GM18868 (cell line): ENCODE measurements at regions not wholly inside any gene's neighbourhood (a gene's known extent, or its start where the extent isn't known, plus 50 kb on each side); places are given as distances from the start of the nearest gene placed in this dataset.
"Not testable (repeated sequence)": the region's sequence is repeated elsewhere in the genome, so short reads cannot be mapped to it uniquely, and the experiment has no call there.

Experiments
- ATAC-seq: cut with Tn5 transposase; IDR thresholded peaks from one replicate; pipeline ENCODE4 v1.9.1; 2021; ENCODE audit warnings: mild to moderate bottlenecking, moderate library complexity; ENCODE audit not compliant: unreplicated experiment

DNA sequence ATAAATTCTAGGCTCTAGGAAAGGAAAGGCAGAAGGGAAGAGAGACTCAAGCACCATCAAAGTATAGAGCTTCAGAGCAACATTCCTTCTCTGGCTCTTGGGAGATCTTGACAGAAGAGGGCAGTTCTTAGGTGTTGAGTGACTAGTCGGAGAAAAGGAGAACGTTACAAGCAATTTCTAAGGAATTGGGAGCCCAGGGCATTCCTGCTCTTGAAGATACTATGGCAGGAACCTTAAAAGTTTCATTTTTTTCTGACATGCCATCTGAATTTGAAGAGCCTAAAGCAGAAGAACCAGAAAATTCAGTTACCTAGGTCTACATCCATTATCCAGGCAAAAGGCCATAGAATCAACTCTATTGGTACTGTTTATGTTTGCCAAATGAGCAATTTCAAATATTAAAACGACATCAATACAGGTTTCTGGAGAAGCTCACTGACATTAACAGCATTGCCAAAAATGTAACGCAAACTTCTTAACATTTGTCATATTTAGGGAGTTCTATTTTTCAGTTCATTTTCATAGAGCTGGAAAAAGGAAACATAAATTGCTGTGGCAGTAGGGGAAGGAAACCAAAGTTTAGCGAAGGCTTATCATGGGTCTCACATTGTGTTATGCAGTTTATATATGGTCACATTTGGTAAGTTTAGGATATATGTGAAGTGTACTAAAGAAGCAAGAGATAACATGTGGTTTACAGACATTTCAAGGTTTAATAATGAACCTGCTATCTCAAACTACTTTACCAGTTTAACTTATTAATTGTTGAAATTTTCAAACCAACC is 210.1 kb upstream of the NRIP1 start:
- no peak for ATAC-seq

GRCh38 chr21:15275615-15276235 is 210.9 kb upstream of the NRIP1 start:
- no peak for ATAC-seq

- no peak for ATAC-seq
Observed at GRCh38 chr21:15276243-15276642, 211.4 kb upstream of the NRIP1 start.

DNA sequence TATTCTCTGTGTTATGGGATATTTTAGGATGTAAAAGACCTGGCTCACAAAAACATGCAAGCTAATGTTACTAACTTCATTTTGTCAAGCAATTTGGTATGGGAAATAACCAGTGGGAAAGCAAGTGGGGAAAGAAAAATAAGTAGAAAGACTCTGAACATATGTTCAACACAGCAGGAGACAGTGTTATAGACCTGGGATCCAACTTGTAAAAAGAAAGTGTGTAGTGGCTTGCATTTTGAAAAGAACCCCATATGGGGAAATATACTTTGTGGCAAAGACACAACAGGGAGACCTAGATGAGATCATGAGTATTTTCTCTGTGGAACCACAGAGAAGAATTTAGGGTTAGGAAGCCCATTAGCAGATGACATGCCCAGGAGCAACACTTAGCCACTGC is 212.7 kb upstream of the NRIP1 start:
- ATAC-seq: no peak

- ATAC-seq: no peak
Observed at GRCh38 chr21:15278279-15278678, 213.5 kb upstream of the NRIP1 start.

DNA sequence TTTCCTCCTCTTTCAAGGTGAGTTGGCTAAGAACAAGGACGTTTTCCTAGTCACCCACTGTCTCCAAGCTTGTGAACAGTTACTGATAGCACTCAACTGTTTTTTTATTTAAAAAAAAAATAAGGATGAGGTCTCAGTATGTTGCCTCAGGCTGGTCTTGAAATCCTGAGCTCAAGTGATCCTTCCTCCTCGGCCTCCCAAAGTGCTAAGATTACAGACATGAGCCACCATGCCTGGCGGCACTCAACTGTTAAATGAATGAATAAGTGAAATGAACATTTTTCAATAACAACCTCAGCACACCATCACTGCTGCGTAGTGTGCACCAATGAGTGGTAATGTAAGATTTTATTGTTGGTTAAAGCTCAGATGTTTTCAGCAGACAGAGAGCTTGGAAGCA is 214.1 kb upstream of the NRIP1 start:
- ATAC-seq: no peak

GRCh38 chr21:15279482-15279881 is 214.7 kb upstream of the NRIP1 start:
- no peak for ATAC-seq

DNA sequence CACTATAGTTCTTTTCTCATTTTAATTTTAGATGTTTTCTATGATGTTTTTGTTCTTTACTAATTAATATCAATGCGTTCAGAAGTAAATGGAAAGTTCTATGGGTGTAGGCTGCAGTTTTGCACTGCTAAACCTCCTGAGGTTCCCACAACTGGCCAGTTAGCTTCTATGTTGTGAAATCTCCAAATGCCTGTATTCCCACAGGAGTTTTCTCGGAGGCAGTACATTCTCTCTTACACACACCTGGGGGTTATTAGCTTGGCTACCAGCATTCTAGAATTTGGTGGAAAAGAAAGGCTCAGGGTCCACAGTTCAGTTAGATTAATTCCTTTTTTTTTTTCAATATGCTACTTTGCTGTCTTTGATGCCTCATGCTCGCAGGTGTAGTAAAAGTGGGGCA is 216.9 kb upstream of the NRIP1 start:
- ATAC-seq: no peak

DNA sequence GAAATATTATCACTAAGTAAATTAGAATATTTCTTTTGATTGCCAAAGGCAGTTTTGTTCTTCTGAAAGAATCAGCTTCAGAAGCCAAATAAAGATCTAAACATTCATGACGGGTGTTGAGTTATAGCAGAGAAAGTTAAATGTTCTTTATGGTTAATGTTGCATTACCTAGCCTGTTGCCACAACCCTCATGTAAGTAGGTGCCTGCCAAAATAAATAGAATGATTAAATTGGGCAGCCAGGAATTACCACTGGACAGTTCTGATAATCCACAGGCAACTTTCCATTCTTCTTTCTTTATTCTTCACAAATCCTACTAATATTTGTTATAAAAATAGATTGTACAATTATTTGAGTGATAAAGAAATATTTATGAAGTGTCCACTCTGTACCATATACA is 217.9 kb upstream of the NRIP1 start:
- ATAC-seq: no peak

DNA sequence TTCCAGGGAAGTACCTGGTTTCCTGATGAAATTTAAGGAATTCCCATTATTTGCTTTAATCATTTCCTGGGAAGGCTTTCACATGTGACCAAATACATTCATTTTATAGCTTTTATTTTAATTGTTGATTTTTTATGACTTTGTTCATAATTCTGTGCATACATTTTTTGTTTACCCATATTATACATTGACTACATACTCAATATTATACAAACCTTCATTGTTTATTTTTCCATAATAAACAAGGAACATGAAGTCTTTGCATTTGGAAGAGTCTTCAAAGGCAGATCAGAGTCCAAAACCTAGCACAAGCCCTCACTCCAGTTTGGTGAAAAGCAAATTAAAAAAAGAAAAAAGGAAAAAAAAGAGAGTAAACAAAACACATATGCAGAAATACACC is 218.3 kb upstream of the NRIP1 start:
- no peak for ATAC-seq

DNA sequence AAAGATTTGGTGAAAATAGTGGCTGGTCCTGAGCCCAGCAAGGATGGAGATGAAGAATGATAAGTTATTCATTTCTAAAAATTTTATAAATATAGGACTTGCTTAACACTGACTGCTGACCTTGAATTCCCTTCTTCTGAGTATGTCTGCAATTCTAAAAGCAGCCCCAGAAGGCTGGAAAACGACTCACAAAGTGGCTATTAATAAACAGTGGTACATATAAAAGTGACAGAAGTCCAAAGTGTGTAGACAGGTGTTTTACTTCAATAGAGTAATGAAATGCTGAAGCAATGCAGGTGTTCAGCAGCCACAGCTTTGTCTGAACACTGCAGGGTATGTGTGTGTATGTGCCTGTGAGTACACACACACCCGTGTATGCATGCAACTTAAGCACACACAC is 219.0 kb upstream of the NRIP1 start:
- ATAC-seq: no peak

GRCh38 chr21:15285556-15285955 is 220.8 kb upstream of the NRIP1 start:
- ATAC-seq: no peak

GRCh38 chr21:15289246-15289645 is 224.4 kb upstream of the NRIP1 start:
- no peak for ATAC-seq

- no peak for ATAC-seq
Observed at GRCh38 chr21:15289896-15290841, 225.4 kb upstream of the NRIP1 start.

GRCh38 chr21:15291621-15292266 is 226.9 kb upstream of the NRIP1 start:
- ATAC-seq: no peak

DNA sequence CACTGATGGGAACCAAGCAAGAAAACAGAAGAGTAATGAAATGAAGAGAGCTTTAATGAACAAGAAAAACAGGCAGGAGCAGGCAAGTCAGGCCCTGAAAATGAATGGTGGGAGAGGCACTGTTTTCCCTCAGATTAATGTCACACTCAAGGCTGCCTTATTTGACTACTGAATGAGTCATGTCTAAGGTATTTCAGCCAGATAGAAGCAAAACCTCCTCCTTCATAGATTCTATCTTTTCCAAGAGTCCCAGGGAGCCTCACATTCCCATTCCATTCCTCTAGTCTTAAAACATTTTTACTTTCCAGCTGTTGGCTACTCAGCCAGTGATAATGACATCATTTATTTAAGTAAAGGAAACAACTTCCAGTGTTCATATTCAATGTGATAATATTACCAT is 228.4 kb upstream of the NRIP1 start:
- no peak for ATAC-seq

DNA sequence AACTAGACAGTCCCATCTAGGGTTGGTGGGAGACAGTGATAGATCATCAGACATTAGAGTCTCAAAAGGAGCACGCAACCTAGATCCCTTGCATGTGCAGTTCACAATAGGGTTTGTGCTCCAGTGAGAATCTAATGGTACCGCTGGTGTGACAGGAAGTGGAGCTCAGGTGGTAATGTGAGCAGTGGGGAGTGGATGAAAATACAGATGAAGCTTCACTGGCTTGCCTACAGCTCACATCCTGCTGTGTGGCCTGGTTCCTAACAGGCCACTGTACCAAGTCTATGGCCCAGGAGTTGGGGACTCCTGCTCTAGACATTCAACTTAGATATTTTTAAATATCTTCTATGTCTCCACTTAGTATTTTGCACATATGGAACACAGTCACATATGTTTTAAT is 231.1 kb upstream of the NRIP1 start:
- no peak for ATAC-seq

DNA sequence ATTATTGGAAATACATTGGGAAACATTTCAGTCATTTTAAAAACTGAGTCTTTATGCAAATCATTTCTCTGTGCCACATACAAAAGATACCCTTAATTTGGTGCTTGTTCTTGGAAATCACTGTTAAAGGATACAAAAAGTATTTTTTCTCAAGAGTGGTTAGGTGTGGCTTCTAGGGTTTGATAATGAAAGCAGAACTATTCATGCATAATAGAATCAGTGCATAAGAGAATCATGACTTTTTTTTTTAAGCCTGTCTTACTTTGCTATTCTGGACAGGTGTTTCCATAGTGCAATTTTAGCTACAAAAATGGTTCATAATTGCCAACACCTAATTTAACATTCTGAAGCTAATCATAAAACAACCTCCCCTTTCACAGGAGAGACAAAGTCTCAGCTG is 233.0 kb upstream of the NRIP1 start:
- no peak for ATAC-seq

DNA sequence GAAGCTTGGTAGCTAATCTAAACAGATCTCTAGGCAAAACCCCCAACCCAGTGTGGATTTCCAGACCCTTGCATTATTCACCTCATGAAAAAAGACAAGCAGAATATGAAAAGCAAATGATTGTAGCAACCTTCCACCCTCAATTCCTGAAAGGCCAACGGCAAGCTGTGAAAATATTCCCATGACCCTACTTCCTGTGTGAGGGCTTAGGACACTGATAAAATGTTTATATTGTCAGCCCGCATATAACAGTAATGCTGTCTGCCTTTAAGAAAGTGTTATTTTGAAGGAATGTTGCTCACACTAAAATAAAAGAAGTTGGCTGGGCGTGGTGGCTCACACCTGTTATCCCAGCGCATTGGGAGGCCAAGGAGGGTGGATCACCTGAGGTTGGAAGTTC is 233.5 kb upstream of the NRIP1 start:
- ATAC-seq: no peak

DNA sequence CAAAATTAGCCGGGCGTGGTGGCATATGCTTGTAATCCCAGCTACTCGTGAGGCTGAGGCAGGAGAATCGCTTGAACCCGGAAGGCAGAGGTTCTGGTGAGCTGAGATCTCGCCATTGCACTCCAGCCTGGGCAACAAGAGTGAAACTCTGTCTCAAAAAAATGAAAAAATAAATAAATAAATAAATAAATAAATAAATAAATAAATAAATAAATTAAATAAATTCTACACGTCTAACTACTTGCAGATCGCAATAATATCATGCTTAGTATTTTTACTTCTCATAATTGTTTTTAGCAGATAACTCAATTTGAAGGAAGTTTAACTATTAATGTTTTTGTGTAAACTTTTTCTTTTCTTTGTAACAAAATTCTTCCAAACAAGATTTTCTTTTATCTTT is 234.0 kb upstream of the NRIP1 start:
- ATAC-seq: not testable (repeated sequence)

- no peak for ATAC-seq
Observed at GRCh38 chr21:15300131-15300530, 235.3 kb upstream of the NRIP1 start.
